ENCODE measurements at regions not wholly inside any gene's neighbourhood (a gene's known extent, or its start where the extent isn't known, plus 50 kb on each side); places are given as distances from the start of the nearest gene placed in this dataset.

DNA sequence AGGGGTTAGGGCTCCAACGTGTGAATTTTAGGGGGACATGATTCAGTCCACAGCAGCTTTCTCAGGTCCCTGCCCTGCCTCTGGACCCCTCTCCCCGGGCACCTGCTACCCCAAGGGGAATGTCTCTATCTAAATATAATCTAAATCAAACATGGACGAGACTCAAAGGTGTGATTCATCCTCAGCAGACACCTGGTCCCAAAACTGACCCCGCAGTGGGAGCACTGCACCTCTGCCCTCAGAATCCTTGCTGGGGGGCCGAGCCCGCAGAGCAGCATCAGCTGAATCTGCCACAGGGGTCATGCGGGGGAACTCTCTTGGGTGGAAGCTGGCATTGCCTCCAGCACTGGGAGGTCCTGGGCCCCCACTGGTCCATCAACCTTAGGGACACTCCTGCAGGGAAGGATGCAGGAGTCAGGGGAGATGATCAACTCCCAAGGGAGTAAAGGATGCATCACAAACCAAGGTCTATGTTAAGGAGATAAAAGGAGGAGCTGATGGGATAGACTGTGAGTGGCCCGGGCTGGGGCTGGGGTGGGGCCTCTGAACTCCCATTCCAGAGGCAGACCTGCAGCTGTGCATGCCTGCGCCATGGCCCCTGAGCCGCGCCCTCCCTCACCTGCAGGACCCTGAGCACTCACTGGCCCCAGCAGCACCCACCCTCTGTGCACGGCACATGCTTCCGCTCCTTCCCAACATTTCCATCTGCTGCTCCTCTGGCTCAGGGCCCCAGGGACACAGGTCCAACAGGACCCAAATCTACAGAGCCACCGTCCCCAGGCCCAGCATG, 54.0 kb downstream of the ADRA2C start:
- no peaks in the 10 kb centered on the region for H3K9me3 ChIP-seq (ENCODE audit: control insufficient read depth, low read depth, low read length)
- H3K79me2 ChIP-seq (ENCODE audit: control insufficient read depth, insufficient read depth, low read length): no peaks in the 10 kb centered on the region
- H3K27ac ChIP-seq (ENCODE audit: control insufficient read depth, insufficient read depth, low read length): no peak overlapping the region
- no peak for FAIRE-seq
- no peak overlapping the region for H3K4me2 ChIP-seq (ENCODE audit: control insufficient read depth, extremely low read depth, insufficient read depth, low read depth, low read length)
- no peak for DNase-seq (ENCODE audit: low read depth, low spot score)
- no peaks in the 10 kb centered on the region for H3K4me1 ChIP-seq (ENCODE audit: control insufficient read depth, extremely low read depth, insufficient read depth, low read length)
- H4K20me1 ChIP-seq (ENCODE audit: control insufficient read depth, extremely low read depth, insufficient read depth, low read length): no peaks in the 10 kb centered on the region
- no peaks in the 10 kb centered on the region for H3K9me1 ChIP-seq (ENCODE audit: control insufficient read depth, extremely low read depth, insufficient read depth, low read length)
- H3K4me3 ChIP-seq (ENCODE audit: control insufficient read depth in 2 of 3, extremely low read depth in 1 of 3, insufficient read depth in 2 of 3, low read depth in 1 of 3, low read length in 3 of 3): no peak overlapping the region
- H3K27me3 ChIP-seq (ENCODE audit: control insufficient read depth, extremely low read depth, insufficient read depth, low read length): peaks cover 20% of the 10 kb centered on the region
- no peaks in the 10 kb centered on the region for H3K36me3 ChIP-seq (ENCODE audit: control insufficient read depth in 2 of 2, extremely low read depth in 1 of 2, insufficient read depth in 2 of 2, low read length in 2 of 2)
- H3K9ac ChIP-seq (ENCODE audit: control insufficient read depth, extremely low read depth, insufficient read depth, low read length): no peak overlapping the region
- H2AFZ ChIP-seq (ENCODE audit: control insufficient read depth, low read length): no peak overlapping the region
- dilution Hi-C loops (cut with MboI; ENCODE audit: extremely low pct_ligation_motif_present, low sequenced_read_pairs): no loop called here
- TF ChIP-seq, protein P1, sequence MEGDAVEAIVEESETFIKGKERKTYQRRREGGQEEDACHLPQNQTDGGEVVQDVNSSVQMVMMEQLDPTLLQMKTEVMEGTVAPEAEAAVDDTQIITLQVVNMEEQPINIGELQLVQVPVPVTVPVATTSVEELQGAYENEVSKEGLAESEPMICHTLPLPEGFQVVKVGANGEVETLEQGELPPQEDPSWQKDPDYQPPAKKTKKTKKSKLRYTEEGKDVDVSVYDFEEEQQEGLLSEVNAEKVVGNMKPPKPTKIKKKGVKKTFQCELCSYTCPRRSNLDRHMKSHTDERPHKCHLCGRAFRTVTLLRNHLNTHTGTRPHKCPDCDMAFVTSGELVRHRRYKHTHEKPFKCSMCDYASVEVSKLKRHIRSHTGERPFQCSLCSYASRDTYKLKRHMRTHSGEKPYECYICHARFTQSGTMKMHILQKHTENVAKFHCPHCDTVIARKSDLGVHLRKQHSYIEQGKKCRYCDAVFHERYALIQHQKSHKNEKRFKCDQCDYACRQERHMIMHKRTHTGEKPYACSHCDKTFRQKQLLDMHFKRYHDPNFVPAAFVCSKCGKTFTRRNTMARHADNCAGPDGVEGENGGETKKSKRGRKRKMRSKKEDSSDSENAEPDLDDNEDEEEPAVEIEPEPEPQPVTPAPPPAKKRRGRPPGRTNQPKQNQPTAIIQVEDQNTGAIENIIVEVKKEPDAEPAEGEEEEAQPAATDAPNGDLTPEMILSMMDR (optimal IDR thresholded peaks at IDR 0.05 in 1 of 3, IDR thresholded peaks at IDR 0.05 in 1 of 3, conservative IDR thresholded peaks at IDR 0.05 in 1 of 3; ENCODE audit: extremely low read depth in 1 of 3, insufficient read depth in 2 of 3, low read length in 3 of 3): no peak
- TF ChIP-seq EZH2 (IDR thresholded peaks at IDR 0.05; ENCODE audit: low read length): no peak

DNA sequence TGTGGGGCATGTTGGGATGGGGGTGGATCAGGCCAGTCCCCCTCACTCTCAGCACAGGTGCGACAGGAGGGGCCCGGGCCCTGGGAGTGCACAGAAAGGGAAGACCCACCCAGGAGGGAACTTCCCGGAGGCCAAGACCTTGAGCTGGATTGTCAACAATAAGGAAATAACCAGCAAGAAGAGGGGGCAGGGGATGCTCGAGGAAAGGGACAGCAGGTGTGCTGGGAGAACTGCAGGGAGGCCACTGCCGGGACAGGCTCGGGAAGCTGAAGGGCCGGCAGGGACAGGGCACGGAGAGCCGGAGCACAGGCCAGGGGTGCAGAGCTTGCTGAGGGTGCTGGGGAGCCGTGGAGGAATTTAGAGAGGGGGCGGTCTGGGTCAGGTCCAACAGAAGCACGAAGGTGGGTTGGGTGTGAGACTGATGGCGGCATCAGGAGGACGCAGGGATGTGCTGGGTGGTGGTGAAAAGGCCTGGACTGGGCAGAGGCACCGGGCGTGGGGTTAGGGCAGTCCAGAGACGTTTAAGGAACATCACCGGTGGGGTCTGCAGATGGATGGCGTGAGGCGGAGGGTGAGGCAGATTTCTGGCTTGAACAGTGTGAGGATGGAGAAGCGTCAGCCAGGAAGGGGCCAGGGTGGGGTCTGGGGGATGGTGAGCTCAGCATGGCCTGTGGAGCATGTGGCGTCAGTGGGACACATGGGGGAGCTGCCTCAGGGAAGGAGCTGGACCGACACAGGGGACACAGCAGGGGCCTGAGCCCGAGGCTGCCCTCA, 54.8 kb downstream of the ADRA2C start:
- Histone ChIP-seq H3K4me1 (ENCODE audit: control insufficient read depth, extremely low read depth, insufficient read depth, low read length) (no peaks in the 10 kb centered on the region), H3K79me2 (ENCODE audit: control insufficient read depth, insufficient read depth, low read length) (no peaks in the 10 kb centered on the region), H3K9ac (ENCODE audit: control insufficient read depth, extremely low read depth, insufficient read depth, low read length) (no peak overlapping the region), H3K4me2 (ENCODE audit: control insufficient read depth, extremely low read depth, insufficient read depth, low read depth, low read length) (no peak overlapping the region), H3K27ac (ENCODE audit: control insufficient read depth, insufficient read depth, low read length) (no peak overlapping the region), H2AFZ (ENCODE audit: control insufficient read depth, low read length) (no peak overlapping the region), H3K9me3 (ENCODE audit: control insufficient read depth, low read depth, low read length) (no peaks in the 10 kb centered on the region), H4K20me1 (ENCODE audit: control insufficient read depth, extremely low read depth, insufficient read depth, low read length) (no peaks in the 10 kb centered on the region), H3K4me3 (ENCODE audit: control insufficient read depth in 2 of 3, extremely low read depth in 1 of 3, insufficient read depth in 2 of 3, low read depth in 1 of 3, low read length in 3 of 3) (no peak overlapping the region), H3K9me1 (ENCODE audit: control insufficient read depth, extremely low read depth, insufficient read depth, low read length) (no peaks in the 10 kb centered on the region), H3K36me3 (ENCODE audit: control insufficient read depth in 2 of 2, extremely low read depth in 1 of 2, insufficient read depth in 2 of 2, low read length in 2 of 2) (no peaks in the 10 kb centered on the region), H3K27me3 (ENCODE audit: control insufficient read depth, extremely low read depth, insufficient read depth, low read length) (peaks cover 20% of the 10 kb centered on the region)
- dilution Hi-C loops (cut with MboI; ENCODE audit: extremely low pct_ligation_motif_present, low sequenced_read_pairs): no loop called here
- FAIRE-seq (no peak), DNase-seq (ENCODE audit: low read depth, low spot score) (no peak)
- TF ChIP-seq, protein P1 (optimal IDR thresholded peaks at IDR 0.05 in 1 of 3, IDR thresholded peaks at IDR 0.05 in 1 of 3, conservative IDR thresholded peaks at IDR 0.05 in 1 of 3; ENCODE audit: extremely low read depth in 1 of 3, insufficient read depth in 2 of 3, low read length in 3 of 3): no peak
- no peak for TF ChIP-seq EZH2 (IDR thresholded peaks at IDR 0.05; ENCODE audit: low read length)
